GM19023 (cell line): ENCODE measurements at regions not wholly inside any gene's neighbourhood (a gene's known extent, or its start where the extent isn't known, plus 50 kb on each side); places are given as distances from the start of the nearest gene placed in this dataset.
"Not testable (repeated sequence)": the region's sequence is repeated elsewhere in the genome, so short reads cannot be mapped to it uniquely, and the experiment has no call there.

Source experiments
- ATAC-seq: cut with Tn5 transposase; IDR thresholded peaks from one replicate; pipeline ENCODE4 v1.9.1; 2021; ENCODE audit warnings: mild to moderate bottlenecking, moderate library complexity; ENCODE audit not compliant: unreplicated experiment

DNA sequence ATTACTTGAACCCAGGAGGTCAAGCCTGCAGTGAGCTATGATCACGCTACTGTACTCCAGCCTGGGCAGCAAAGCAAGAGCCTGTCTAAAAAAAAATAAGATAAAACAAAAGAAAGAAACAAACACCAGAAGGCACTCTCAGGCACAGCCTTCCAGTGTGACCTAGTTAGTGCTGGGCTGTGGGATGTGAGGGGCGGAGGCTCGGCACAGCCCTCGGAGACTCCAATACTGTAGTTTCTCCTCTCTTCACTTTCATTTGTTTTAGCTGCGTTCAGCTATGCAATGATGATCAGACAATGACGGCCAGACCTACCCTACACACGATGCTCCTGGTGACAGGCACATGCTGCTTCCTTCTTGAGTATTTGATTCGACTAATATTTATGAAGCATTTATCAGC is 127.7 kb downstream of the SOCS6 start:
- no peak for ATAC-seq

DNA sequence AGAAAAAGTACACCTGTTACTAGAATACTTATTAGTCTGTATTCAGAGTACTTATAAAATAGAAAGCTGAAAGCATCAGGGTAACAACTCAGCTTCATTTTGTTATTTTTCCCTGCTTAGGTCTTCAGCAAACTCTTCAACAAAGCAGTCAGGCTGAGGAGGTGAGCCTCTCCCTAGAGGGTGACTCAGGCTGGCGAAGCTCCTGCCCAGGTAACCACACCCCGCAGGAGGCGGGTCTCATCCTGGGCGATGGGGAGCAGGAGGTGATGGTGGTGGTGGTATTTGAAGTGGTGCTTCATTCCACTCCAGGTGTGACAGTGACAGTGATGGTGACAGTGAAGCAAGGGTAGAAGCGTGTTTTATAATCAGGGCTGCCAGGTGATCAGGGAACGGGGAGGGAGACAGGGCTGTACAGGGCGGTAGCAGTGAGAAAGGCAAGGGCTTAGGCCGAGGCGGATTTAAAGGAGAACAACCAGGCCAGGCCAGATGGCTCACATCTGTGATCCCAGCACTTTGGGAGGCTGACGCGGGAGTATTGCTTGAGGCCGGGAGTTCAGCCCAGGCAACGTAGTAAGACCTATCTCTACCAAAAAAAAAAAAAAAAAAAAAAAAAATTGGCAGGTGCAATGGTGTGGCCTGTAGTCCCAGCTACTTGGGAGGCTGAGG is 127.1 kb downstream of the SOCS6 start:
- ATAC-seq = no peak

DNA sequence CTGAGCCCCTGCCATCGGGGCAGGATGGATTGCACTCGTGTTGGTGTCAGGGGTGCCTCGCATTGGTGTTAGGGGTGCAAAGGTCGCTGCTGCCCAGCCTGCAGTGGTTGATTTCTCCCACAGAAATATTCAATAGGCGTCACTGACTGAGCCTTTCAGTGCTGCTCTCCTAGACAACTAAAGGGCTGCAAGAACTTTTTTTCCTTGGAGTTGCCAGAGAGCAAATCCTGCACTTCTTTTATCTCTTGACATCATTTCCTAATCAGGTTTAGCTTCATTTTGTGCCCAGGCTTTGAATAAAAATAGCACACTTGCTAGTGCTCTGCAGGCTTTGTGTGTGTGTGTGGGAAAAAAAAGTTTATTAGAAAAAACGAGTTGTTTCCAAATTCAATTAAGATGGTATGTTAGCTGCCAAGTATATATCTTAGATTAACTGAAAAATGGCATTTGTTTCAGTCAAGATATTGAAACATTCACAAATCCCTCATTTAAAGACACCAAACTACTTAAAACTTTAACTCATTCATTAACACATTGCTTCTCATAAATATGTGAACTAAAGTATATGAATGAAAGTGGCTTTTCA is 125.6 kb downstream of the SOCS6 start:
- no peak for ATAC-seq

DNA sequence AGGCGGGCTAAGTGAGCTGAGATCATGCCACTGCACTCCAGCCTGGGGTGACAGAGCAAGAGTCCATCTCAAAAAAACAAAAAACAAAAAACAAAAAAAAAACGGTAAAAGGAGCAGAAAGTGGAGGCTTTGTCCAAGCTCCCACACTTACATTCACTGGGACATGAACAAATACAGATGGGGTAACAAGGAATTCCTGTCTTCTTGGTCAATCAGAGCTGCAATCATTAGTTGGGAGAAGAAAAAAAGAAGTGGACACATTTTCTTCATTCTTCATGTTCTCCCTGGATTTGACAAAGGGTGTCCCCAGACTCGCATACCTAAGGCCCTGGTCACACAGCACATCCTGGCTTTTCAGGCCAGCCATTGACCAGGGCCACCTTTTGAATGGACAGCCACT is 124.6 kb downstream of the SOCS6 start:
- ATAC-seq = no peak

DNA sequence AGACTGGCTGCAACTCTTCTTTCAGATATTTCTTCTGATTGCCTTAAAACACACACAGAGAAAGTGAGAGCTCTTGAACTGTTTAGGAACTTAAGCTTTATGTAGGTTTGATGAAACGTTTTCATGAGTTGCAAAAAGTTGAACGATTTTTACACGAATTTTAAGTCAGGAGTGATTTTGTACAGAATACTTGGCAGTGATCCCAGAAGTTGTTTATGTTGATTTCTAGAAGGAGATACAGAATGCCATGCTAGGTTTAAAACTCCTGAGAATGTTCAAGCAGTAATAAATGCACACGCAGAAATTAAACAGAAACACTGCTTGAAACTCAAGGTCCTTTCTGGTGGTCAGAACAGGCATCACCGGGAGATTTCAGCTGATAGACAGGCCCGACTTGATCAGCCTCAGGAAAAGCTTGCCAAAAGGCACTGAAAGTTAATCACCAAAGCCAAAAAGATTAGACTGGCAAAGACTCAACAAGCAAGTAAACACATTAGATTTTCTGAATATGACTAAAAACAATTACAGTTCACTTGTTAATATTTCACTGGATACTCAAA is 123.1 kb downstream of the SOCS6 start:
- ATAC-seq = no peak

DNA sequence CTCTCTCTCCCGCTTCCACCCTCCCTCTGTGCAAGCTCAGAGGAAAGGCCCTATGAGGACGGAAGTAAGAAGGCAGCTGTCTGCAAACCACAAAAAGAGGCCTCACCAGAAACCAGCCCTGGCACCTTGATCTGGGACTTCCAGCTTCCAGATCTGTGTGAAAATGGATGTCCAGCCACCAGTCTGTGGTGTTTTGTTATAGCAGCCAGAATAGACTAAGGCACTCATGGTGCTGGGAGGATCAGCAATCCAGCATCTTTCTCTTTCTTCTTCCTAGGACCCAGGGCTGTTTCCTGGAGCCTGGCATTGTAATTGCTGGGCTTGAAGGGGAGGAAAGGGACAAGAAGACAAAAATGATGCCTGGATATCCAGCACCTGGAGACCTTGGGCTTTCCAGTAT is 122.5 kb downstream of the SOCS6 start:
- no peak for ATAC-seq

DNA sequence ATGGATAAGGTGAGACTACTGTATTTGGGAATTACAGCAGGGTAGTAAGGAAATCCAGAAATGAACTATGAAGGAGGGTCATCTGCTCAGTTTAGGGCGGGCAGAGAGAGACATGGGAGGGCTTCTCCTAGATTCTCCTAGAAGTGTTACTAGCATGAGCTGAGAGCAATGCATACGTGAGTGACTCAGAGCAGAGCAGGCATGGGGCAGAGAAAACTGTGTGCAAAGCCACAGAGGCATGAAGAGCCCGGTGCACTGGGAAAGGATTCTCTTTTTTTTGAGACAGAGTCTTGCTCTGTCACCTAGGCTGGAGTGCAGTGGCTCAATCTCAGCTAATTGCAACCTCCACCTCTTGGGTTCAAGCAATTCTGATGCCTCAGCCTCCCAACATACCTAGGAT is 116.2 kb downstream of the SOCS6 start:
- ATAC-seq = no peak

DNA sequence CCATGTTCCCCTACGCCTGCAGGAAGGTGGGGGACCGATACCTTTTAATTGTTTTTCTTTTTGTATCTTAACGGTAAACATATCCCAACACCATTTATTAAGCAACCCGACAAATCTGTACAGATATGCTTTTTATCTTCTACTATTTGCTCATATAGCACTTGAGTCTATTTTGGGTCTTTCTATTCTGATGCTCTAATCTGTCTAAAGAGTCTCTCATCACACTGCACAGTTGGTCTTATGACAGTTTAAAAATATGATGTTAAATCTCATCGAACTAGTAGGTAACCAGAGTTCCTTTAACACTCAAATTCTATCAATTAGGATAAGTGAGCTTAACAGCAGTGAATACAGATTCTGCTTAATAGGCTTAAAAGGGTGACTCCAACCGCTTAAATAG is 111.6 kb downstream of the SOCS6 start:
- no peak for ATAC-seq

DNA sequence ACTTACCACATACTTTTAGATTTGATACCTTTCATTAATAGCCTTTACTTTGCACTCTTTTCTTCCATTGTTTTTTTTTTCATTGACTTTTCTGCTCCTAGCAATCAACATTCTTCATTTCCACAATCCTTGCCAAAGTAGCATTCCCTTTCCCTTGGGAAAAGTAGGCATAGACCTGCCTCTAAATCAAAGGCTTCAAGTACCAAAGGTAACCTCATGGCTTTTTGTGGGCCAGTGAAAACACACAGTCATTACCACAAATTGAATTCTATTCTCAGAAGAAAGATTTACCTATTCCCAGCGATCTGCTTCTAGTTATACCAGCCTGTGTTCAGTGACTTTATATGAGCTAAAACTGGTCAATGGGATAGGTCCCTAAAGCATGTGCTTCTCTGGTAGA is 109.2 kb downstream of the SOCS6 start:
- ATAC-seq = no peak

DNA sequence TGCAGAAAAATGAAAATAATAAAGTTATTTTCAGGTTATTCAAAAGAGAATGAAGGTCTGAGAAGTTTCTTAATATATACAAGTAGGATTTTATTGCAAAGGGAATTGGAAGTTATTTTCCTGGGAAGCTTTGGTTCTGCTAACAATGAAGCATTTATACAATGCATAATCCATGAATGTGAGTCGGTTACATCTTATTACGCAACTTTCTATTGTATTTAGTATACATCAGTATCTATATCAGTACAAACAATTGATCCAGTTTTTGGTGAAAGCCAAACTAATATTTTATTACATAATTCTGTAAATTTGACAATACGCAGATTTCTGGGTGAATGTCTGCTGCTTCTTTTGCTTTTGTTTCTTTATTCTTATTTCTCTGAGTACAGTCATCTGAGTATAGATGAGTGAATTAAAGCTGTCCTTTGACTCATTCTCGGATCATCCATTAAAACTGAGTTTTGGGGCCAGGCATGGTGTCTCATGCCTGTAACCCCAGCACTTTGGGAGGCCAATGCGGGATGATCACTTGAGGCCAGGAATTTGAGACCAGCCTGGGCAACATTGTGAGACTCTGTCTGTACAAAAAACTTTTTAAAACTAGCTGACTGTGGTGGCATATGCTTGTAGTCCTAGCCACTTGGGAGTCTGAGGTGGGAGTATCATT is 108.5 kb downstream of the SOCS6 start:
- ATAC-seq = no peak

DNA sequence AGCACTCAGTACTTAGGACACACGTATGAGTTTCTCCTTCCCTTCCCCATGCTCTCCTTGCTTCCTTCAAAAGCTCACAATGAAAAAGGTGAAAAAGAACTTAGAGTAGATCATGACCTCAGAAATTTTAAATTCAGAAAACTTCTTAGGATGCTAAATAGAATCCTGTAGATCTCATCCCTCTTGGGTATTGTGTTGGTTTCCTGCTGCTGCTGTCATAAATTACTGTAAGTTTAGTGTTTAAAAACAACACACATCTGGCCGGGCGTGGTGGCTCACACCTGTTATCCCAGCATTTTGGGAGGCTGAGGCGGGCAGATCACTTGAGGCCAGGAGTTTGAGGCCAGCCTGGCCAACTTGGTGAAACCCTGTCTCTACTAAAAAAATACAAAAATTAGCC is 106.9 kb downstream of the SOCS6 start:
- not testable (repeated sequence) for ATAC-seq

DNA sequence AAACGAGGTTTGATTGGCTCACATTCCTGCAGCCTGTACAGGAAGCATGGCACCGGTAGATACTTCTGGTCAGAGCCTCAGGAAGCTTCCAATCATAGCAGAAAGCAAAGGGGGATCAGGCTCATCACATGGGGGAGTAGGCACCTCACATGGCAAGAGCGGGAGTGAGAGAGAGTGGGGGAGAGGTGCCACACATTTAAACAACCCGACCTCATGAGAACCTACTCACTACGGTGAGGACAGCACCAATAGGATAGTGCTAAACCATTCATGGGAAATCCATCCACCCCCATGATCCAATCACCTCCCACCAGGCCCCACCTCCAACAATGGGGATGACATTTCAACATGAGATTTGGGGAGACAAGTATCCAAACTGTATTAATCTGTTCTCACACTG is 105.8 kb downstream of the SOCS6 start:
- ATAC-seq = no peak

DNA sequence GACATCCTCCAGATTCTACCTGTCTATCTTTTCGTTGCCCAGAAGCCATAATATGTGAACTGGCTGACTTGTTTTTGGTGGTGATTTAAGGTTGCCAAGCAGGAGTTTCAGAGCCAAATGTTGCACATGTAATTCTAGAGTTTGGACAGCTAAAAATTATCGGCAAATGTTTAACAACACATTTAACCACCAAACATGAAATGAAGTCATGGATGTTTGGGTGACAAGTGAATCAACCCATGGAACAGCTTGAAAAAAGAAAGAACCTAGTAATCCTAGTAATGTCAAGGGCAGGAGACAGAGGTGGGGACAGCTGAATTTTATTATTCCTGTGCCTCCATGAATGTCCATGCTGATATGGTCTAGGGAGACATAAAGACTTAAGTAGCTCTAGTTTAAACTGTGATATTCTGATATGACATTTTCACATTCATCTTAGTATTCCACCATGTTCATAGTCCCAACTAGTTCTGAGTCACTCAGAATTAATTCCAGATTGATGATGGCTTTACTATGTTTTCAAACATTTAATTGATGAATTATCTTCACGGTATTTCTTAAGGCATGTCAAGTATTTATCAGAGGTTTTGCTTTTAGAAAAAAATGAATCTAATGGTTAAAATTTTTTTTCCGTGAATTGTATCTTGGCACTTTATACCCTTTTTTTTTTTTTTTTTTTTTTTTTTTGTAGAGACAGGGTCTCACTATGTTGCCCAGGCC is 101.7 kb downstream of the SOCS6 start:
- ATAC-seq = no peak

DNA sequence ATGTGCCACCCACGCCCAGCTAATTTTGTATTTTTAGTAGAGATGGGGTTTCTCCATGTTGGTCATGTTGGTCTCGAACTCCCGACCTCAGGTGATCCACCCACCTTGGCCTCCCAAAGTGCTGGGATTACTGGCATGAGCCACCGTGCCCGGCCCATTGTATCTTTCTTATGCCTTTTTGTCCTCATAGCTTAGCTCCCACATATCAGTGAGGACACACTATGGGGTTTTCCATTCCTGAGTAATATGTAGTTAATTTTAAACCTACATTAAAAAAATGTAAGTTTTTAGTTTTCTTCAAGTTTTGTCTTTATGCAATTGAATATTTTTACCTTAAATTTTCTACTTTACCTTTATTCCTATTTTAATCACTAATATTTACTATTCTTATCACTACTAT is 100.2 kb downstream of the SOCS6 start:
- ATAC-seq = not testable (repeated sequence)

DNA sequence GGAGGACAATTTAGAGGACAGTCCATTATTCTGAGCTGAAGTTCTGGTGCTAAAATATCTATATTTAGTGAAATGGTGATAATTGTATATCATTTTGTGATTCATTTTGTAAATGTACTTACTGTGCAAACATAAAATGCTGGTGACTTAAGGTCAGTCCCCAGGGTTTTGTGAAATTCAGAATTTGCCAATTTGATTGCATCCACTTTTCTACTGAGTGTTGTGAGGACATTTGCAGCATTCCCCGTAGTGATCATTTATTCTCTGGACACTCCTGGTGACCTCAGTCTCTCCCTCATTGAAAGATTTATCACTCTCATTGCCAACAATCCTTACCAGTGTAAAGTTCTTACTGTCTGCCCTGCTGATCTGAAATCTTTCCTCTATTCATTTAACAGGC is 98.2 kb downstream of the SOCS6 start:
- ATAC-seq = no peak

DNA sequence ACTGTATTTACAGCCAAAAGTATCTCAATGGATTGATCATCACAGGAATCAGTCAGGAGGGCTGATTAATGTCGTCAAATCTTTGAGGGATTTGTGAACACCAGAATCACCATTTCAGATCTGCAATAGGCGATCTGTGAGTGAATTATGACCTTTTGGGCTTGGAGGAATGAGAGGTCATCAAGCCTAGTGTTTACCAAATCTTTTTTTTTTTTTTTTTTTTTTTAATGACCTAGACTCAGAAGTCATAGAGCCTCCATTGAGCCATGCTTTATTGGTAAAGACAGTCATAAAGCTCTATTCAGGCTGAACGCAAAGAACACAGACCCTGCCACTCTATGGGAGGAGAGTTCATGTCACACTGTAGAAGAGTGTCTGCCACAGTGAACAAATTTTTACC is 97.7 kb downstream of the SOCS6 start:
- no peak for ATAC-seq

DNA sequence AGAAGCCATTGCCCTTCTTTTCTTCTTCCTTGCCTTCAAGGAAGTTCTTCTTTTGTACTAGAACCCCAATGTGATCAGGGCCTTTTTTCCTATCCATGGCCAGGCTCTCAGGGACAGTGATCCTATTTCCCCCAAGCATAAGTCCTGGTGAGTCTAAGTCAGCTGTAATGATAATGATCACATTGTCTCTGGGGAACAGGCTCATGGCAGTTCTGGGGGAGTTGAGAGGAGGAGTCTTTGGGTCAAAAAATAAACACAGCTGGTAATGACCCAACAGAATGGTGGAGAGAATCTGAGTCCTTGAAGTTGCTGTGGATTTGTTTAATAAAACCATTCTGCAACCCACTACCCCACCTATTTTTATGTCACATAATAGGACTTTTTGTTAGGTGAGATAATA is 96.6 kb downstream of the SOCS6 start:
- ATAC-seq = no peak

DNA sequence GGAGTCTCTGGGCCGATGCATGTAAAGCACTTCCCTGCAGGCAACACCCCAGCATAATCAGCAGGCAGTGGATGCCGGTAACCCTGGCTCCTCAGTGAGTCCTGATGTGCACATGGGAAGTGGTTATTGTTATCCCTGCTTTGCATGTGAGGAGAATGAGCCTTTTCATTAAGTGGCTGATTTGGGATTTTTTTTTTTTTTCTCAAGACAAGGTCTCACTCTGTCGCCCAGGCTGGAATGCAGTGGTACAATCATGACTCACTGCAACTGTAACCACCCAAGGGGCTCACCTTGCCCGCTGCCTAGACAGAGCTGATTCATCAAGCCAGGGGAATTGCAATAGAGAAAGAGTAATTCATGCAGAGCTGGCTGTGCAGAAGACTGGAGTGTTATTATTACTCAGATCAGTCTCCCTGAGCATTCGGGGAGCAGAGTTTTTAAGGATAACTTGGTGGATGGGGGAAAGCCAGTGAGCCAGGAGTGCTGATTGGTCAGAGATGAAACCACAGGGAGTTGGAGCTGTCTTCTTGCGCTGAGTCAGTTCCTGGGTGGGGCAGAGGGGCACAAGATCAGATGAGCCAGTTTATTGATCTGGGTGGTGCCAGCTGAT is 95.4 kb downstream of the SOCS6 start:
- no peak for ATAC-seq

DNA sequence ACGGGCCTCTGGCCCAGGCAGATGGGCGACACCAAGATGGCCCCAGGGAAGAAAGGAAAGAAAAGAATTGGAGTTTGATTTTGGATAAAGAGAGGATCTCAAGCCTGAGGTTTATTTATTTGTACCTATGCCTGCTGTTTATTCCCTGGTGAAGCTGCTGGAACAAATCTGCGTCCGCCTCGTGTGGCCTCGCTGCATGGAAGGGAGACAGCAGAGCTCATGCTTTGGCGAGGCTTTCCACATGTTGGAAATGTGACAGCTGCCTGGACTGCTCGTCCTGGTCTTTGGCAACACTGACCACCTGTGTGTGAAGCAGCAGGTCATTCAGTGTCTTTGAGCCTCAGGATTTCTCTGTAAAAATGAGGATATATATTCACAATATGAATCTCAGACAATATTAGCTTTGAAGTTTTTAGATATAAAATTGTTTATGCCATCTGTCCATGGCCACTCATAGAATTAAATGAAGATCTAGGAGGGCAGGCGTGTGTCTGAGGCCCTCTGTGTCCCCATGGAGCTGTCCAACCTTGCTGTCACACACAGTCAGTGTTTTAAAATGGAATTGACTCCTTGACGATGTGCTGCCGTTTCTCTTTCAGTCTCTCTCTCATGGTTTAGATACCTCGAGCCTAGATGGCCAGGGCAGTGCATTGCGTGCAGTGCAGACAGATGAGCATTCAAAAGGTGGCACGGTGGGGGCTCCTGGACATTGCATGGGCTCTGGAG is 94.3 kb downstream of the SOCS6 start:
- ATAC-seq = no peak

DNA sequence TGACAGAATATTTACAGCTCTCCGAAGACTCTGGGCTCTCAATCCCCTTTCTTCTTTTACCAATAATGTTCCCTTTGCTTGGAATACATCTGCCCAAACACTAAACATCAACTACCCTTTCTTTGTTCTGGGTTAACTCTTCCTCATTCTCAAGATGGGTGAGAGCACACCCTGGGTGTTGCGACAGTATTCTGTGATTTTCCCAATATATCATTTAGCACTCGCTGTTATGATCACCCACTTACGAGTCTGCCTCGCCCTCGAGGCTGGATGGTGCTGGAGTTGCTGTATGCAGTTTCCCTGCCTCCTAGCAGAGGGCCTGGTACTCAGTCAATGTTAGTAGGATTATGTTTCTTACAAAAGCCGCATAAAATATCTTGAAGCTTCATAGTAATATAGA is 93.2 kb downstream of the SOCS6 start:
- no peak for ATAC-seq
